HG02610 (cell line): ENCODE measurements at regions not wholly inside any gene's neighbourhood (a gene's known extent, or its start where the extent isn't known, plus 50 kb on each side); places are given as distances from the start of the nearest gene placed in this dataset.
"Not testable (repeated sequence)": the region's sequence is repeated elsewhere in the genome, so short reads cannot be mapped to it uniquely, and the experiment has no call there.

Source experiments
- ATAC-seq: cut with Tn5 transposase; IDR thresholded peaks from one replicate; pipeline ENCODE4 v1.9.1; 2021; ENCODE audit warnings: mild to moderate bottlenecking, moderate library complexity; ENCODE audit not compliant: unreplicated experiment

DNA sequence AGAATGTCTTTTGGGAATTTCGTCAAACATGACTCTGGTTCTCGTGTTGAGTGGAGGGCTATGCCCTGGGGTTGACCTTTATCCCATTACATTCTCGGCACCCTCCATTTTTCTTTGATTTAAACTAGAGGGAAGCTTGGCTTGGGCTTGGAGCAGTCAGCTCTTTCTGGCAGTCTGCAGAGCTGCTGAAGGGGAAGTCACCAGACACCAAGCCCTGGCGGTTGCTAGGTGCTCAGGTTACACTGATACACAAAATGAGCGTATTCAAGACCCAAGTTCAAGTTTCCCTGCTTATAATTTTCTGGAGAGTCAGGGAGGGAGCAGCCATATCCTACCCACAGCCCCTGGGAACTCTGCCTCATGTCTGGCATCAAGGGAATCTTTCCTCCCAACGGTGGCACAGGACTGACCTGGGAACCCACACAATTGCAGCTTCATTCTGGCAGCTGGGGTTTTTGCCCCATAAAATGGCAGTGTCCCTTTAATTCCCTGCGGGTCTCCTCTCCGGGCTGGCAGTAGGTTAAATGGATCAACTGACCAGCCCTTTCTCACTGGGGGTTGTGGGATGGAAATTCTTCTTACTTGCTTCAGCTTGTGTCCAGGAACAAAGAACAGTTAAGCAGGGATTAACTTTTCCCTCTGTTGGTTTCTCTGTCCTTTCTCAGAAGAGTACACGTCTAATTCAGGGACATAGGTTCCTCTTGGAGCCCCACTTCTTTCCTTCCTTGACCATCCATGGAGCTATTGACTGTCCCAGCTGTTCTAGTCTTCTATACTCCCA, 110.0 kb upstream of the DLG1 start:
- ATAC-seq: no peak

DNA sequence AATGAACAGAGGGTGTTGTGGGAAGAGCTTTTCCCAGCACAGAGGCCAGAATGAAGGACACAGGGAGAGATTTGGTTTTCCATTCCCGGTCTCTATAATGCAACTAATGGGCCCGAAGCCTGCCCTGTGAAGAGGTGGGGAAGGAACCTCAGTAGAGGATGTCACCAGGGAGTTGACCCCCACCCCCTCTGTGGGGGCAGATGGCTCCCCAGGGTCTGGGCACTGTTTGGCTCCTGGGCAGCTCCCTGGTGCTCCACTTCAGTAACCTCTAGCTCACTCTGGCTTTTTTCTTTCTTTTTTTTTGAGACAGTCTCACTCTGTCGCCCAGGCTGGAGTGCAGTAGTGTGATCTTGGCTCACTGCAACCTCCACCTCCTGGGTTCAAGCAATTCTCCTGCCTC, 109.1 kb upstream of the DLG1 start:
- ATAC-seq: no peak

DNA sequence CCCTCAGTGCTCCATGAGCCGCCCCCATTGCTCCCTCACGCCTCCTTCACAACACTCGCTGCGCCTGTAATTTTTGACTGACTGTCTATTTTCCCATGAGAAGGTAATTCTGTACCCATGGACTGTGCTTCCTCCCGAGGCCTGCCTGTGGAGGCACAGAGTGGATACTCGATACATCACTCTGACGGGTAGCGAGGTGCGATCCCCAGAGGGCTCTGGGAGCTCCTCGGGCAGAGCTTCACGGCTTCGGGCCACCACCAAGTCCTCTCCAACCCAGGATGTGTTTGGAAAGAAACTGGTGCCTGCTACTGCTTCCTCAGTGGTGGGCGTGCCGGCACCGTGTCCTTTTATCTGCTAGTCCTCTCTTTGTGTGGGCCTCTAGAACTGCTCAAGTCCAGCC, 108.6 kb upstream of the DLG1 start:
- ATAC-seq: no peak

DNA sequence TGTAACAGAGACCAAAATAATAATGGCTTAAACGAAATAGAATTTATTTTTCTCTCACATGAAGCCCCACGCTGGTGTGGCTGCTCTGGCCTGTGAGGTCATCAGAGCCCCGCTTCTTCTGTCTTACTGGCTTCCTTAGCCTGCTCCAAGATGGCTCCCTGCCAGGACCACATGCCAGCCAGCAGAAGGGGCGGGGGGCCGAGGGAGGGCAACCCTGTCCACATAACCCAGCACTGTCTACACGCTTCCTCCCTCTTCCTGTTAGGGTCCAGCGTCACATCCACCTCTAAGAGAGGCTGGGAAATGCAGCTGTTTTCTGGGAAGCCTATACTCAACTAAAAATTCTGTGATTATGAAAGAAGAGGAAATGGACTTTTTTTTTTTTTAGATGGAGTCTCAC, 107.9 kb upstream of the DLG1 start:
- ATAC-seq: no peak

DNA sequence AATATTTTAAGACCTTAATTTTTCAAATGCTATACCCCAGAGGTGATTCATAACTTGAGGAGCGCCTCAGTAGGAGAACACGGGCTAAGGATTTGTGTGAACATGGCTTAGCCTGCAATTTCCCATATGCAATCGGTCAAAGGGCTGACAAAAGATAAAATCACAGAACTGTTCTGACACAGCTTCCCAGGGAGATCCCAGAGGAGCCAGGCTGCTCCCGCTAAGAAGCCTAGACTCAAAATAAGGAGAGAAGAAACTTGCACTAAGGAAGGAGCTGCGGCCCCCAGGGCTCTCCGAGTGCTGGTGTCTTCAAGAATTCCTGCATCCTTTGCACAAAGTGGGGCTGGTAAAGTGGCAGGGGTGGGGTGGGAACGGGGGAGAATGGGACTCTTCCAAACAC, 106.3 kb upstream of the DLG1 start:
- ATAC-seq: no peak

DNA sequence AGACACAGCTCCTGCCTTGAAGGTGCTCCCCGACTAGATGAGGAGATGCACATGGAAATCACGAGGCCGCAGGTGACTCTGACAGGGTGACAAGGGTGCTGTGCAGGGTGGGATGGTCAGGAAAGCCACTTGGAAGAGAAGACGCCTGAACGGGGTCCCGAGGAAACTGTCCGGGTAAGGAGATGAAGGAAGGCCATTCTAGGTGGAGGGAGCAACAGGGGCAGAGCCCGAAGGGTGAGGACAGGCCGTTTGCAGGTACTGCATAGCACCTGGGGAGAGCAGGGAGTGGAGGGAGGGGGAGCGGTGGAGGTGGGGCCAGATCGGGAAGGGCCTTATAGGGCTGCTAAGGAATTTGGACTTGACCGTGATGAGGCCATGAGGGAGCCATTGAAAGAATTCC, 105.6 kb upstream of the DLG1 start:
- no peak for ATAC-seq

DNA sequence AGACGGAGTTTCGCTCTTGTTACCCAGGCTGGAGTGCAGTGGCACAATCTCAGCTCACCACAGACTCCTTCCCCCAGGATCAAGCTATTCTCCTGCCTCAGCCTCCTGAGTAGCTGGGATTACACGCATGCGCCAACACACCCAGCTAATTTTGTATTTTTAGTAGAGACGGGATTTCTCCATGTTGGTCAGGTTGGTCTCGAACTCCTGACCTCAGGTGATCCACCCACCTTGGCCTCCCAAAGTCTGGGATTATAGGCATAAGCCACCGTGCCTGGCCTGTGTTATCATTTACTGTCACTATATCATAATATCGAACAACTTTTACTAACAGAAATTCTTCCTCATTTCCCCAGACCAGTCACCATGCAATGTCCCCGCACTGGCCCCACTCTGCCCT, 104.0 kb upstream of the DLG1 start:
- ATAC-seq: not testable (repeated sequence)

DNA sequence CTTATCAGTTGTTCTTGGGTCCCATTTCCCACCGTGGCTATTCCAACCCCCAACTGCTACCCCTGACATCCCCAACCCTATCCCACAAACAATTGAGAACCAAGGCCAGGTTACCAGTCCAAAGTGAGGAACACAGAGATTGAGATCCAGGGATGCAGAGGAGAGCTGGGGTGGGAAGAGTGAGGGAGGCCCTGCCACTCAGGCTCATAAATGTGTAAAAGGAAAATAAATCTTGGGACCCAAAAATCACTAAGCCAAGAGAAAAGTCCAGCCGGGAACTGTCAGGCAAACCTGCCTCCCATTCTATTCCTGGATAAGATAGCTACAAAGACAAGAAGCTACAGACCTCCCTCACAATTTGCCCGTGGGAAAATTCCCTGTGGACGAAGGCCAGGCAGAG, 101.1 kb upstream of the DLG1 start:
- no peak for ATAC-seq

DNA sequence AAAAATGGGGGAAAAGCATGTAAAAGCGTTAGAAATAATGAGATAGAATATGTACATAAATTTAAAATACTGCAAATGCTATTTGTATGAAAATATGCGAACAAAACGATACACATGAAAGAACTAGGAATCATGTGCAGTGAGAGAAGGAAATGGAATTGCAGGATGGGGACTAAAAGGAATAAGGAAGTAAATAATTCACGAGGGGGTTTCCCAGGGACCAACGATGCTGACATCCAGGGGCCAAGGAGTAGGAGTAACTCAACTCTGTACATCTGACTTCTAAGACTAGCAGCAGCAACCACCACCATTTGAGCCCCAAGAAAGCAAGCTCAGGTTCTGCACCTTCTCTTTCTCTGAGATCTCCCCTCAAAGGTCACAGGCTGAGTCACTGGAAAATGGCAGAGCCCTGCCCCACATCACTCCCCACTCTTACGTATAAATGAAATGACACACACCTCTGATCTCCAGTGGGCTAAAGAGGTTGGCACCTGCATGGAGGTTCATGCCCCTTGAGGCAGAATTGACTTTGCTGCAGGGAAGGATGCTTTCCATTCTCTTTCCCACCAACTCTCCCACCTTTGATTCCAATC, 100.0 kb upstream of the DLG1 start:
- ATAC-seq: no peak

DNA sequence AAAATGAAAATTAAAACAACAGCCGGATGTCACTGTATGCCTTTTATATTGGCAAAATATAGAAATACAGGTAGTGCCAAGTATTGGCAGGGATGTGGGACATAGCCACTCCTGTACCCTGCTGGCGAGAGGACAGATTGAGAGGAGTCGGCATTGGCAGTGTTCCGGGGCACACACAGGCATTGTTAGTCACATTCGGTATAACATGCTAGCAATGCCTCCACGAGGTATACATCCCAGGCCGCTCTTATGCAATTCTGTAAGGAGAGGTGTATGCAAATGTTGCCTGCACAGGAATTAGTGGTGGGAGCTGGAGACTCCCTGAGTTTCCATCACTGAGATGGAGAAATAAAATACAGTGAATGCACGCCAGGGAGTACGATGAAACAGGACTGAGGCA, 99.4 kb upstream of the DLG1 start:
- ATAC-seq: no peak

DNA sequence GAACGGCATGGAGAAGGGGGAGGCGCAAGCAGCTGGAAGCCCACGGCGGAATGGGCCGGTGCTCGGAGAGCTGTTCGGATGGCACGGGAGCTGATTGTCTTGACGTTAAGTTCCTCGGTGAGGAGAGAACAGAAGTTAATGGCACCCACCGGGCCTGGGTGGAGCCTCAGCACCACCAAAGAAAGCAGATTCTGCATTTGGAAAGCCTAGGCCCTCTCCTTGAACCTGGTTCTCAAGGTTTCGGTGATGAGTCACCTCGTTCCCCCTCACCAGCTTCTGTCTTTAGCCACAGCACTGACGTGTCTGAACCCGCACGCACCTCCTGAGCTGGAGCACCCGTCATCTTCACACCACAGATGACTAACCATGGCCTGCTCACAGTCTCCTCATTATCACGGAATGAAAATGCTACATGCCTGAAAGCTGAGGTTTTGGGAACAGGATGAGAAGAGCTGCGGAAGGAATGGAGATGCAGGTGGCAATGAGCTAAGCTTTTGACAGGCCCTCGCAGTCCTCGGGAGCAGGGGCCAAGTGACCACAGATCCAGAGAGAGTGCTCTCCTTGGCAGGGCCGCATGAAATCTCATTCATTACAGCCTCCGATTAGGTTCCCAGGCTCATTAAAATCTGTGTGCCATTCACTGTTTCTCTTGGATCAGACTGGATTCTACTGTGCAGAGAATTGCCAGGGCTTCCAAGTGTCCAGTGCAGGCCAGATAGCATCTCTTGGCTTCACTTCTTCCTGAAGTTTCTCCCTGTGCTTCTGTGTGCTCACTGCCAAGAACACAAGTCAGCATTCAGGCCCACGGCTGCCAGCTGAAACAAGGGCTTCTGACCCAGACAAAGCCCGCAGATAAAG, 96.3 kb upstream of the DLG1 start:
- peak; percentile 97 for ATAC-seq

DNA sequence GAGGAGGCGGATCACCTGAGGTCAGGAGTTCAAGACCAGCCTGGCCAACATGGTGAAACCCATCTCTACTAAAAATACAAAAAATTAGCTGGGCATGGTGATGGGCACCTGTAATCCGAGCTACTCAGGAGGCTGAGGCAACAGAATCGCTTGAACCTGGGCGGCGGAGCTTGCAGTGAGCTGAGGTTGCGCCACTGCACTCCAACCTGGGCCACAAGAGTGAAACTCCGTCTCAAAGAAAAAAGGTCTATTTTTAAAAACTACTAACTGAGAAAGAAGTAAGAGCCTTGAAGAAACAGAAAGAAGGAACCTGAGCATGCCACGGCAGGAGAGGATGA, 95.7 kb upstream of the DLG1 start:
- ATAC-seq: peak; percentile 31

DNA sequence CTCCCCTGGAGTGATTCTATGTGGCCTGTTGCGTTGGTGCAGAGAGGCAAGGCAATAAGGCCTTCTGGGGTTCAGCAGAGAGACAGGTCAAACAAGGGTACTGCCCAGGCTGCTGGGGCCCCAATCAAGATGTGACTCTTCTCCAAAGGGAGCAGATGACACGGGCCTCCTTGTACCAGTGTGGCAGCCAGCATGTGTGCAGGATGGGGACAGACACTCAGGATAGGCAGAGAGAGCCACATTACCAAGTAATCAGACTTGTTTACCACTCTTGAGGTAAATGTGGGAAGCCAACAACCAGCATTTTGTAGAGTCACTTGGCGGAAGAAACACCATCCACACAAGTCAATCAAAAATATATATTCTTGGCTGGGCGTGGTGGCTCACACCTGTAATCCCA, 95.3 kb upstream of the DLG1 start:
- ATAC-seq: no peak

DNA sequence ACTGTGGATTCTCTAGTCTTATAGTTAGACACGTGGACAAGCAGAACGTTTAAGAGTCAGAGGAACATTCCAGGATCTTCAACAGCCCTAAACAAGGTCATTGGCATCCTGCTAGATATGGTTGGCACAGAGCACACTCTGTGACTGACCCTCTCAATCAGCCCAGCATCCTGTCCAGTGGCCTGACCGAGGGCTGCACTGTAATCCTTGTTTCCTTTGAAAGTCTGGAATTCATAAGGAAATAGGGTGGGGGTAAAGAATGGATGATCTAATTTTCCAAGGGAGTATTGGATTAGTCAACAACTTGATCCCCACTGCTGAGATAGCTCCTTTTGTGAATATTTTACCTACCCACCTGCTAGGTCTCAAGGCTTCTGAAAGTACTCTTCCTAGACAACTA, 94.5 kb upstream of the DLG1 start:
- no peak for ATAC-seq

DNA sequence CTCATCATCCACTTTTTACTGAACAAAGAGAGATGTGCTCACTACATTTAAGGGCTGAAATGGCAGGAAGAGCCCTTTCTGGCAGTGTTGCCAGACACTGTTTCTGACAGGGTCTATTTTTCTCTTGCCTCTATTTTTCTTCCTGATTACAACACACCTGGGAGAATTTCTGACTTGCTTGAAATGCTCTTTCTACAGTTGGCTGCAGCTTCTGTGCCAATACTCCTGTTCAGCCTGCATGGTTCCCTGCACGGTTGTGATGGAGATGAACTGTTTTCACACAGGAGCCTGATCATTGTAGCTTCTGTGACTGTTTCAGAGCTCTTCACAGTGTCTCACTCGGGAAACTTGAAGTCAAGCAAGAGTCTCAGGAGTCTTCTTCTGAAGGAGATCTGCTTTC, 83.0 kb upstream of the DLG1 start:
- ATAC-seq: no peak

DNA sequence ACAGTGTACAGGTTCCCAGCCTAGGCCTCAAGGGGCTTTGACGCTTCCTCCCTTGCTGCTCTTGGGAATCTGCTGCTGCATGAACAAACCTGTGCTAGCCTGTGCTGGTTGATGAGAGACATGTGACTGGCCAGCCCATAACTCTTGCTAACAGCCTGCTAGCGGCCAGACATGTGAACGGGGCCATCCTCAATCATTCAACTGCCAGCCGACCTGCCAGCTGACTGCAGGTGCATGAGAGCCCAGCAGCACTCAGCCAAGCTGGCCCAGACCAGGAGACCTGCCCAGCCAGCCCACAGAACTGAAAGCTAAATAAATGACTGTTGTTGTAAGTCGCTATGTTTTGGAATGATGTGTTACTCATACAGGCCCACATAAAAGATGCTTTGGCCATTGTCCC, 82.4 kb upstream of the DLG1 start:
- ATAC-seq: no peak

DNA sequence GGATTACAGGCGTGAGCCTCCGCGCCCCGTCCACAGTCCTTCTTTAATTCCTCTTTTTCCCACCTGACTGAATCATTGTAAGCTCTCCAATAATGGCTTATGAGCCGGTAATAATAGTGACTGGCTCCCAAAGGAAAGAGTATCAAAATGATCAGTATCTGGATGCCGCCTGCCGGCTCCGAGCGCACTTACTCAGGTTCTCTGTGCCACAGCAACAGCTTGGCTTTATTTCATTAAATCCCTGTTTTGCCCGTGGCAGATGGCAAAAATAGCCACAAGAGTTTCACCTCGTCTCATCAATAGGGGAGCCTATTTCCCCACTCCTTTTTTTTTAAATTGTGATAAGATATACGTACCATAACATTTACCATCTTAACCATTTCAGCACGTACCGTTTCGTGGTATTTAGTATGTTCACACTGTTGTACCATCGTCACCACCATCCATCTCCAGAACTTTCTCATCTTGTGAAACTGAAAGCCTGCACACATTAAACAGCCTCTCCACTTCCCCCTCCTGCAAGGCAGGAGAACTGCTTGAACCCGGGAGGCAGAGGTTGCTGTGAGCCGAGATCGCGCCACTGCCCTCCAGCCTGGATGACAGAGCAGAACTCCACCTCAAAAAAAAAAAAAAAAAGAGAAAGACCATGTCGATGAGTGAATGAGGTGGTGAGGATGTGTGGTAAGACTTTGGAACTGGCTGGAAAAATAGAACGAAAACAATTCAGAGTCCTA, 80.7 kb upstream of the DLG1 start:
- no peak for ATAC-seq

DNA sequence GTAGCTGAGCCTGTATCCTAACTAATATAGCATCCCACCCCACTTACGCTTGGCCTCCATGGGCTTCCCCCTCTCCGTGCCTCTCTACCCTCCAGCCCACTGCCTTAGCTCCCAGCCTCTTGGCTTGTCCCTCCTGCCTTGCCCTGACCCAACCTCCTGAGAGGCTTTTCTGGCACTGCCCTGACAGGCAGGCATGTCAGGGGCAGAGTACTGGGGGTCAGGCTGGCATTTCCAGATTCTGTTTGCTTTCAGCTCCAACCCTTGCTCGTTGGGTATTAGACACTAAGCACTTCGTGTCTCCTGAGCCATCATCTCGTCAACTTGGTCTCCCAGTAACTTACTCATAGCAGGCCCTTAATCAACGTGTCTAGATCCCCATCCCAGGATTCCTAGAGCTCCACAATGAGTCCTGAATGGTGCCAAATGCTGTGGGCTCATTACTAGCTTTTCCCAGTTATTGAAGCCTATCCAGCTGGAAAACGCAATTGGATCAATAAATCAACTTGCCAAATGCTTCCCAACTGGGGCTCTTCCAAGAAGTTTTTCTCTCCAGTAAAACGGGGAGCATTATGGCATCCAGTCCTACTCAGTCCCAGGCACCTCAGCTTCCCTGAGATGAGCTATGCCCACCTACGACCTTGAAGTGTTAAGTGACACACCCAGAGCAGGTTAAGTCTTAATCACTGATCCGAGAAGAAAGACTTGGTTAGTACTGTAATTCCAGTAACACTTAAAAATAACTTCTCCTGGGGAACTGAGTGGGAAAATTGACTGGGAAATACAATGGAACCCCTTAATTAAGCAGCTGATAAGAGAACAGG, 78.5 kb upstream of the DLG1 start:
- no peak for ATAC-seq

DNA sequence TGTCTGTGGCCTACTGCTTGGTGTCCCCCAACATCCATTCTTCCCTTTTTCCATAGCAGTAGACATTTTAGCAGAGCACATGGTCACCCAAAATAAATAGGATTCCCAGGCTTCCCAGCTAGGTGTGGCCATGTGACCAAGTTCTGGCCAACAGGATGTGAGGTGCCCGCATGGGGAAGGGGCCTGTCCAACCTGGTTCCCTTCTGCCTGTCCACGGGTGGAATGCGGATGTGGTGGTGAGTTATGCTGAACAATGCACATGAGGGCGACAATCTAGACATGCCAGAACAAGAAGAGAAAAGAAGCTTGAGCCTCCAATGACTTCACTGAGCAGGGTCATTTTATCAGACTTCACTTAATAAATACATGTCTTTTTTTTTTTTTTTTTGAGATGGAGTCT, 77.6 kb upstream of the DLG1 start:
- no peak for ATAC-seq

DNA sequence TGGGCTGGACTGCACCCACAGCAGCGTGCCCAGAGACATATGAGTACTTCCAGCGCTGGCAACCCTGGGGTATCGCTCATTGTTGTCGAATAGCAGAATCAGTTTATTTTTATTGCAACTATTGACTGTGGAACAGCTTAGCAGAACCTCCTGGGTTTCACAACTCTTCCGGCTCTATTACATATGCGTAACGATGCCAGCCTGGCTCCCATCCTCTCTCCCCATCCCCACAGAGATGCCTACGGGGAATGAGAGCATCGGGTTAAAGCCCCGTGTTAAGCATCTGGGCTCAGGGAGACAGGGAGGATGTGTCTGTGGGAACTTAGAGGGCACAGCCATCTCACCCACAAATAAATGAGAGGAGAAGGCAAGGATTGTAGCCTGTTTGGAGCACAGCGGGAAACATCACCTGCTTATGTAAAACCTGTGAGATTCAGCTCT, 76.6 kb upstream of the DLG1 start:
- no peak for ATAC-seq

DNA sequence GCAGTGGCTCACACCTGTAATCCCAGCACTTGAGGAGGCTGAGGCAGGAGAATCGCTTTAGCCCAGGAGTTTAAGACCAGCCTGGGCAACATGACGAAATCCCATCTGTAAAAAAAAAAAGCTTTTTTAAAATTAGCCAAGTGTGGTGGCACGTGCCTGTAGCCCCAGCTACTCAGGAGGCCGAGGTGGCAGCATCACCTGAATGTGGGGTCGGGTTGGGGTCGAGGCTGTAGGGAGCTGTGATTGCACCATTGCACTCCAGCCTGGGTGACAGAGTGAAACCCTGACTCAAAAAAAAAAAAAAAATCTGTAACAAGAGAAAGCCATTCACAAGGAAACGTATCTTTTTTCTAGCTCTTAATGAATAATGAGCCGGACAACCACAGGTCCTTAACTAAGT, 74.7 kb upstream of the DLG1 start:
- ATAC-seq: no peak
